ENCODE measurements at regions not wholly inside any gene's neighbourhood (a gene's known extent, or its start where the extent isn't known, plus 50 kb on each side); places are given as distances from the start of the nearest gene placed in this dataset.

DNA sequence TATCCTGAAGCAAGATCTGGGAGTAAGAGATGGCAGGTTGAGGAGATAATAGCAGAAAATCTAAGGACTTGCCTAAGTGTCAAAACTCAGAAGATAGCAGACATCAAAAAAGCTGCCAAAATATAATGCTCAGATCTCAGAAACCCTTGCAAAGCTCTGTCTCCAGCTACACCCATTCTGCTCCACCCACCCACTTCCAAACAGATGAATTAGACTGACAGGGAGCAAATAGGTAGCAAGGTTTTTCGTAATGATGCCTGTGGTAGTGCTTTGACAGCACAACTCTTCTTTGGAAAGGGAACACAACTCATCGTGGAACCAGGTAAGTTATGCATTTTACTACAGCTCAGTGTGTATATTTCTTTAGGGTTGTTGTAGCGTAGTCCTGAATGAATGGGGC is 132.6 kb downstream of the DAD1 start:
- no peak overlapping the region for H3K9ac ChIP-seq (ENCODE audit: low read length)
- ChIA-PET POLR2A (no interaction called here), CTCF (no interaction called here), RAD21 (ENCODE audit: low non-redundant PET in 1 of 2, low total read pairs in 2 of 2, uncharacterized antibody in 2 of 2, unreplicated experiment in 2 of 2) (no interaction called here)
- intact Hi-C loops (cut with micrococcal nuclease), result no loop called here
- no peaks in the 10 kb centered on the region for H3K36me3 ChIP-seq (ENCODE audit: control insufficient read depth in 1 of 2, insufficient read depth in 2 of 2, low read length in 2 of 2)
- no peaks in the 10 kb centered on the region for H3K9me2 ChIP-seq (ENCODE audit: insufficient read depth)
- BruUV-seq (replicated peaks), result no TSS peak
- no peaks in the 10 kb centered on the region for H3K9me3 ChIP-seq (ENCODE audit: control insufficient read depth in 1 of 2, insufficient read depth in 1 of 2, low read depth in 1 of 2, low read length in 2 of 2)
- H3K27ac ChIP-seq (ENCODE audit: low read depth, low read length), result no peak overlapping the region
- no peak for DNase-seq (ENCODE audit: low read depth, low spot score)
- no peak overlapping the region for H3K4me2 ChIP-seq (ENCODE audit: low read length)
- no peak overlapping the region for H2AFZ ChIP-seq (ENCODE audit: low read depth, low read length, poor library complexity, severe bottlenecking)
- no peak for ATAC-seq
- H4K20me1 ChIP-seq (ENCODE audit: insufficient read depth), result no peaks in the 10 kb centered on the region
- no peaks in the 10 kb centered on the region for H3K79me2 ChIP-seq (ENCODE audit: insufficient read depth, low read length)
- TF ChIP-seq EZH2phosphoT487 (IDR thresholded peaks at IDR 0.05; ENCODE audit: borderline replicate concordance), result no peak
- no peak for TF ChIP-seq ELF1 (IDR thresholded peaks at IDR 0.05; ENCODE audit: borderline replicate concordance, low read depth)
- TF ChIP-seq, protein P1, sequence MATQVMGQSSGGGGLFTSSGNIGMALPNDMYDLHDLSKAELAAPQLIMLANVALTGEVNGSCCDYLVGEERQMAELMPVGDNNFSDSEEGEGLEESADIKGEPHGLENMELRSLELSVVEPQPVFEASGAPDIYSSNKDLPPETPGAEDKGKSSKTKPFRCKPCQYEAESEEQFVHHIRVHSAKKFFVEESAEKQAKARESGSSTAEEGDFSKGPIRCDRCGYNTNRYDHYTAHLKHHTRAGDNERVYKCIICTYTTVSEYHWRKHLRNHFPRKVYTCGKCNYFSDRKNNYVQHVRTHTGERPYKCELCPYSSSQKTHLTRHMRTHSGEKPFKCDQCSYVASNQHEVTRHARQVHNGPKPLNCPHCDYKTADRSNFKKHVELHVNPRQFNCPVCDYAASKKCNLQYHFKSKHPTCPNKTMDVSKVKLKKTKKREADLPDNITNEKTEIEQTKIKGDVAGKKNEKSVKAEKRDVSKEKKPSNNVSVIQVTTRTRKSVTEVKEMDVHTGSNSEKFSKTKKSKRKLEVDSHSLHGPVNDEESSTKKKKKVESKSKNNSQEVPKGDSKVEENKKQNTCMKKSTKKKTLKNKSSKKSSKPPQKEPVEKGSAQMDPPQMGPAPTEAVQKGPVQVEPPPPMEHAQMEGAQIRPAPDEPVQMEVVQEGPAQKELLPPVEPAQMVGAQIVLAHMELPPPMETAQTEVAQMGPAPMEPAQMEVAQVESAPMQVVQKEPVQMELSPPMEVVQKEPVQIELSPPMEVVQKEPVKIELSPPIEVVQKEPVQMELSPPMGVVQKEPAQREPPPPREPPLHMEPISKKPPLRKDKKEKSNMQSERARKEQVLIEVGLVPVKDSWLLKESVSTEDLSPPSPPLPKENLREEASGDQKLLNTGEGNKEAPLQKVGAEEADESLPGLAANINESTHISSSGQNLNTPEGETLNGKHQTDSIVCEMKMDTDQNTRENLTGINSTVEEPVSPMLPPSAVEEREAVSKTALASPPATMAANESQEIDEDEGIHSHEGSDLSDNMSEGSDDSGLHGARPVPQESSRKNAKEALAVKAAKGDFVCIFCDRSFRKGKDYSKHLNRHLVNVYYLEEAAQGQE (IDR thresholded peaks at IDR 0.05; ENCODE audit: low read depth), result no peak
- no peak for TF ChIP-seq SIN3A (IDR thresholded peaks at IDR 0.05; ENCODE audit: low read depth)
- TF ChIP-seq TCF7L2 (IDR thresholded peaks at IDR 0.05; ENCODE audit: borderline replicate concordance, extremely low read depth, insufficient read depth, insufficient read length), result no peak
- TF ChIP-seq, protein P2, sequence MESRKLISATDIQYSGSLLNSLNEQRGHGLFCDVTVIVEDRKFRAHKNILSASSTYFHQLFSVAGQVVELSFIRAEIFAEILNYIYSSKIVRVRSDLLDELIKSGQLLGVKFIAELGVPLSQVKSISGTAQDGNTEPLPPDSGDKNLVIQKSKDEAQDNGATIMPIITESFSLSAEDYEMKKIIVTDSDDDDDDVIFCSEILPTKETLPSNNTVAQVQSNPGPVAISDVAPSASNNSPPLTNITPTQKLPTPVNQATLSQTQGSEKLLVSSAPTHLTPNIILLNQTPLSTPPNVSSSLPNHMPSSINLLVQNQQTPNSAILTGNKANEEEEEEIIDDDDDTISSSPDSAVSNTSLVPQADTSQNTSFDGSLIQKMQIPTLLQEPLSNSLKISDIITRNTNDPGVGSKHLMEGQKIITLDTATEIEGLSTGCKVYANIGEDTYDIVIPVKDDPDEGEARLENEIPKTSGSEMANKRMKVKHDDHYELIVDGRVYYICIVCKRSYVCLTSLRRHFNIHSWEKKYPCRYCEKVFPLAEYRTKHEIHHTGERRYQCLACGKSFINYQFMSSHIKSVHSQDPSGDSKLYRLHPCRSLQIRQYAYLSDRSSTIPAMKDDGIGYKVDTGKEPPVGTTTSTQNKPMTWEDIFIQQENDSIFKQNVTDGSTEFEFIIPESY (IDR thresholded peaks at IDR 0.05; ENCODE audit: extremely low read depth, insufficient replicate concordance, low read length), result no peak
- TF ChIP-seq ZFX (IDR thresholded peaks at IDR 0.05), result no peak
- H3K4me1 ChIP-seq (ENCODE audit: control insufficient read depth in 1 of 2, insufficient read depth in 2 of 2, low read length in 2 of 2), result no peaks in the 10 kb centered on the region
- peaks cover 95% of the 10 kb centered on the region for H3K27me3 ChIP-seq (ENCODE audit: insufficient read depth, low read length)
- H3K4me3 ChIP-seq (replicated peaks in 1 of 2; ENCODE audit: low read depth in 1 of 2, low read length in 2 of 2), result no peak overlapping the region
